Caco-2 (cell line): ENCODE measurements at regions not wholly inside any gene's neighbourhood (a gene's known extent, or its start where the extent isn't known, plus 50 kb on each side); places are given as distances from the start of the nearest gene placed in this dataset.
"Not testable (repeated sequence)": the region's sequence is repeated elsewhere in the genome, so short reads cannot be mapped to it uniquely, and the experiment has no call there.

ENCODE experiments used
- BruUV-seq: library from RNA; stranded (reverse); fragments of 400-500 nt; replicated peaks from 2 replicates; lab custom pipeline; 2021; lab: Mats Ljungman, UMichigan
- CTCF ChIA-PET: fragments of 300-600 bp; sonication (Branson Sonifier 250); formaldehyde crosslinking; loops from one replicate; lab custom pipeline; 2022; ENCODE audit warnings: antibody characterized with exemption; lab: Charles Lee
- POLR2A ChIA-PET: fragments of 300-600 bp; sonication (Branson Sonifier 250); formaldehyde crosslinking; loops from one replicate; lab custom pipeline; 2022; ENCODE audit warnings: antibody characterized with exemption; lab: Charles Lee
- DNase-seq, 2 experiments: peaks; one replicate each; pipeline versions ENCODE4 v3.0.0 to v3.0.0-alpha.2; 2020 to 2022
- H3K27me3 ChIP-seq: replicated peaks from 2 replicates; pipeline ENCODE4 v1.6.0; 2011; ENCODE audit warnings: low read length; ENCODE audit not compliant: control insufficient read depth, insufficient read depth
- H3K36me3 ChIP-seq: 2 replicates; pipeline ENCODE4 v1.5.1; 2011; ENCODE audit warnings: low read length; ENCODE audit not compliant: control insufficient read depth, insufficient read depth
- H3K4me1 ChIP-seq: fragments of 250-450 bp; sonication (Bioruptor Pico); 2 replicates; pipeline ENCODE4 v1.5.1; 2020; ENCODE audit warnings: mild to moderate bottlenecking
- H3K4me3 ChIP-seq: 2 replicates; pipeline ENCODE4 v1.5.1; 2011; ENCODE audit warnings: low read depth, mild to moderate bottlenecking, control low read depth, low read length
- H3K9me3 ChIP-seq: fragments of 250-450 bp; sonication (Bioruptor Pico); 2 replicates; pipeline ENCODE4 v1.5.1; 2020; ENCODE audit warnings: mild to moderate bottlenecking, moderate library complexity
- H3K27ac Mint-ChIP-seq: one replicate; pipeline ENCODE4 v1.8.0; 2022; ENCODE audit warnings: mixed read lengths; ENCODE audit not compliant: unreplicated experiment
- H3K27me3 Mint-ChIP-seq: one replicate; pipeline ENCODE4 v1.8.0; 2022; ENCODE audit warnings: mixed read lengths; ENCODE audit not compliant: insufficient read depth, unreplicated experiment
- H3K36me3 Mint-ChIP-seq: one replicate; pipeline ENCODE4 v1.8.0; 2022; ENCODE audit warnings: mild to moderate bottlenecking, mixed read lengths; ENCODE audit not compliant: insufficient read depth, unreplicated experiment
- H3K4me1 Mint-ChIP-seq: one replicate; pipeline ENCODE4 v1.8.0; 2022; ENCODE audit warnings: low read depth, mixed read lengths; ENCODE audit not compliant: unreplicated experiment
- H3K4me3 Mint-ChIP-seq: one replicate; pipeline ENCODE4 v1.8.0; 2022; ENCODE audit warnings: mild to moderate bottlenecking, moderate library complexity, mixed read lengths; ENCODE audit not compliant: unreplicated experiment
- H3K9me3 Mint-ChIP-seq: one replicate; pipeline ENCODE4 v1.8.0; 2022; ENCODE audit warnings: mixed read lengths; ENCODE audit not compliant: unreplicated experiment
- CTCF ChIP-seq, 2 experiments: fragments of 200-600 bp in 1 of 2; IDR thresholded peaks; 1 replicate in 1 of 2; 2 replicates in 1 of 2; pipeline versions ENCODE4 v1.5.1 to v1.8.0; 2011 to 2022; ENCODE audit warnings: antibody characterized with exemption in 1 of 2, control low read depth in 1 of 2, inconsistent platforms in 1 of 2, low read depth in 1 of 2, low read length in 1 of 2, mild to moderate bottlenecking in 1 of 2, moderate library complexity in 1 of 2; ENCODE audit not compliant: insufficient read depth in 1 of 2, severe bottlenecking in 1 of 2, unreplicated experiment in 1 of 2
- intact Hi-C: fragments of 100-400 bp; cut with micrococcal nuclease; formaldehyde crosslinking; loops from one replicate; pipeline ENCODE4 v1.10.0; 2022; ENCODE audit not compliant: unreplicated experiment

DNA sequence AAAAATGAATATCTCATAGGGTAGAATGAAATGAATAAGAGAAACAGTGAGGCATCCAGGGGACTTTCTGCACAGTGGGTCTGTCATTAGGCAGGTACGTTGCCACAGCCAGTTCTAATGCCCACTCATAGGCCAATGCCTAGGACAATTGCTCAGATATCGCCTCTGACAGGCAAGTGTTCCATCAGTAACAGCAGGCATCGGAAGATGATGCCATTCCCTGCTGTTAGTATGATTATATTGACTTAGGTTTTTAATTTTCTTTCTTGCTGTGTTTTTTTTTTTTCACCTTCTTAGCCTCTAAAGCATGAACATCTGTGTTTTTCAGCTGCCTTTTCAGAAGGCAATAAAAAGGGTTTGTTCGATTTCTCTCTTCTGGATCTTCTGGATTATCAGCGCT lies 90.7 kb downstream of the PRL start:
- no peaks in the 10 kb centered on the region for H3K9me3 Mint-ChIP-seq
- H3K4me1 Mint-ChIP-seq, result no peaks in the 10 kb centered on the region
- Histone ChIP-seq H3K9me3 (no peaks in the 10 kb centered on the region), H3K27me3 (no peaks in the 10 kb centered on the region), H3K36me3 (no peaks in the 10 kb centered on the region), H3K4me3 (no peak overlapping the region), H3K4me1 (no peaks in the 10 kb centered on the region)
- no peak for DNase-seq
- intact Hi-C loops, result no loop called here
- H3K4me3 Mint-ChIP-seq, result no peak overlapping the region
- CTCF ChIA-PET, result no interaction called here
- H3K27me3 Mint-ChIP-seq, result no peaks in the 10 kb centered on the region
- no peaks in the 10 kb centered on the region for H3K36me3 Mint-ChIP-seq
- no TSS peak for BruUV-seq
- POLR2A ChIA-PET, result no interaction called here
- TF ChIP-seq CTCF (IDR thresholded peaks at IDR 0.05; ENCODE audit: insufficient read depth in 1 of 2, low read depth in 1 of 2, low read length in 1 of 2, severe bottlenecking in 1 of 2, unreplicated experiment in 1 of 2), result no peak
- no peak overlapping the region for H3K27ac Mint-ChIP-seq

- H3K27me3 ChIP-seq, result no peaks in the 10 kb centered on the region
- no peak overlapping the region for H3K4me3 ChIP-seq
- no peaks in the 10 kb centered on the region for H3K4me1 ChIP-seq
- Mint-ChIP-seq H3K4me3 (no peak overlapping the region), H3K27ac (no peak overlapping the region), H3K36me3 (no peaks in the 10 kb centered on the region), H3K4me1 (no peaks in the 10 kb centered on the region), H3K27me3 (no peaks in the 10 kb centered on the region), H3K9me3 (peaks cover 9% of the 10 kb centered on the region)
- no peak for DNase-seq
- BruUV-seq, result no TSS peak
- ChIA-PET CTCF (no interaction called here), POLR2A (no interaction called here)
- no peaks in the 10 kb centered on the region for H3K36me3 ChIP-seq
- H3K9me3 ChIP-seq, result no peaks in the 10 kb centered on the region
- intact Hi-C loops, result no loop called here
- no peak for TF ChIP-seq CTCF (IDR thresholded peaks at IDR 0.05; ENCODE audit: insufficient read depth in 1 of 2, low read depth in 1 of 2, low read length in 1 of 2, severe bottlenecking in 1 of 2, unreplicated experiment in 1 of 2)
Measured at GRCh38 chr6:22208026-22208425, 88.8 kb downstream of the PRL start.

GRCh38 chr6:22214314-22214713 lies 82.5 kb downstream of the PRL start:
- ChIA-PET CTCF (no interaction called here), POLR2A (no interaction called here)
- no peak for TF ChIP-seq CTCF (IDR thresholded peaks at IDR 0.05; ENCODE audit: insufficient read depth in 1 of 2, low read depth in 1 of 2, low read length in 1 of 2, severe bottlenecking in 1 of 2, unreplicated experiment in 1 of 2)
- Mint-ChIP-seq H3K4me1 (no peaks in the 10 kb centered on the region), H3K27ac (no peak overlapping the region), H3K36me3 (no peaks in the 10 kb centered on the region), H3K4me3 (no peak overlapping the region), H3K27me3 (no peaks in the 10 kb centered on the region), H3K9me3 (peaks cover 9% of the 10 kb centered on the region)
- BruUV-seq, result no TSS peak
- no peaks in the 10 kb centered on the region for H3K4me1 ChIP-seq
- no peaks in the 10 kb centered on the region for H3K36me3 ChIP-seq
- no peak for DNase-seq
- no peaks in the 10 kb centered on the region for H3K9me3 ChIP-seq
- no peaks in the 10 kb centered on the region for H3K27me3 ChIP-seq
- no peak overlapping the region for H3K4me3 ChIP-seq
- intact Hi-C loops, result no loop called here

DNA sequence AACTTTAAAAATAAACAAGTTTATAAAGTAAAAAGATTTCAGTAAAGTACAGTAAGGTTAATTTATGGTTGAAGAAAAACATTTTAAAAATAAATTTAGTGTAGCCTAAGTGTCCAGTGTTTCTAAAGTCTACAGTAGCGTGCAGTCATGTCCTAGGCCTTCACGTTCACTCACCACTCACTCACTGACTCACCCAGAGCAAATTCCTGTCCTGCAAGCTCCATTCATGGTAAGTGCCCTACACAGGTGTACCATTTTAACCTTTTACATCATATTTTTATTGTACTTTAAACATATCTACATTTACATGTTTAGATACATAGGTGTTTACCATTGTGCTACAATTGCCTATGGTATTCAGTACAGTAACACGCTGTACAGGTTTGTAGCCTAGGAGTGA lies 81.4 kb downstream of the PRL start:
- H3K36me3 Mint-ChIP-seq, H3K9me3 Mint-ChIP-seq, BruUV-seq, H3K4me1 Mint-ChIP-seq, POLR2A ChIA-PET, intact Hi-C loops, H3K4me1 ChIP-seq, H3K4me3 Mint-ChIP-seq, H3K27me3 ChIP-seq, H3K4me3 ChIP-seq, H3K9me3 ChIP-seq, H3K27me3 Mint-ChIP-seq, CTCF ChIA-PET, H3K27ac Mint-ChIP-seq, DNase-seq, H3K36me3 ChIP-seq: not testable (repeated sequence)
